ENCODE measurements at regions not wholly inside any gene's neighbourhood (a gene's known extent, or its start where the extent isn't known, plus 50 kb on each side); places are given as distances from the start of the nearest gene placed in this dataset.

DNA sequence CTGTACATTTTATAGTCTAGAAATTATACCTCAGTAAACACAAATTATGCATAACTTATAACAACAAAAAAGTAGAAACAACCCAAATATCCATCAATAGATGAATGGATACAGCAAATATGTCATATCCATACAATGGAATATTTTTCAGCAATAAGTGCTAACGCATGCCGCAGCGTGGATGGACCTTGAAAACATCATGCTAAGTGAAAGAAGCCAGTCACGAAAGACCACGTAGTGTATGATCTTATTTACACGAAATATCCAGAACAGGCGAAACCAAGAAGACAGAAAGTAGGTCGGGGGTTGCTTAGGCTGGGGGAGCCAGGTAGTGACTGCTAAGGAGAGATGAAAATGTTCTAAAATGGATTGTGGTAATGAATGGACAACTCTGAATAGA is 167.1 kb upstream of the MYCN start:
- Histone ChIP-seq H3K9ac (no peak overlapping the region), H2AFZ (ENCODE audit: low read depth) (no peak overlapping the region), H3K27ac (no peak overlapping the region), H3K4me3 (IDR thresholded peaks at IDR 0.05; ENCODE audit: insufficient read depth, low read depth, low read length) (no peak overlapping the region), H3K4me1 (ENCODE audit: low read depth, poor library complexity, severe bottlenecking) (no peaks in the 10 kb centered on the region), H3K4me2 (no peak overlapping the region), H4K20me1 (ENCODE audit: insufficient read depth) (no peaks in the 10 kb centered on the region), H3K79me2 (ENCODE audit: insufficient read depth, low read depth) (no peaks in the 10 kb centered on the region), H3K36me3 (ENCODE audit: insufficient read depth) (no peaks in the 10 kb centered on the region), H3K27me3 (ENCODE audit: insufficient read depth, low read depth) (no peaks in the 10 kb centered on the region)
- TF ChIP-seq, protein P1, sequence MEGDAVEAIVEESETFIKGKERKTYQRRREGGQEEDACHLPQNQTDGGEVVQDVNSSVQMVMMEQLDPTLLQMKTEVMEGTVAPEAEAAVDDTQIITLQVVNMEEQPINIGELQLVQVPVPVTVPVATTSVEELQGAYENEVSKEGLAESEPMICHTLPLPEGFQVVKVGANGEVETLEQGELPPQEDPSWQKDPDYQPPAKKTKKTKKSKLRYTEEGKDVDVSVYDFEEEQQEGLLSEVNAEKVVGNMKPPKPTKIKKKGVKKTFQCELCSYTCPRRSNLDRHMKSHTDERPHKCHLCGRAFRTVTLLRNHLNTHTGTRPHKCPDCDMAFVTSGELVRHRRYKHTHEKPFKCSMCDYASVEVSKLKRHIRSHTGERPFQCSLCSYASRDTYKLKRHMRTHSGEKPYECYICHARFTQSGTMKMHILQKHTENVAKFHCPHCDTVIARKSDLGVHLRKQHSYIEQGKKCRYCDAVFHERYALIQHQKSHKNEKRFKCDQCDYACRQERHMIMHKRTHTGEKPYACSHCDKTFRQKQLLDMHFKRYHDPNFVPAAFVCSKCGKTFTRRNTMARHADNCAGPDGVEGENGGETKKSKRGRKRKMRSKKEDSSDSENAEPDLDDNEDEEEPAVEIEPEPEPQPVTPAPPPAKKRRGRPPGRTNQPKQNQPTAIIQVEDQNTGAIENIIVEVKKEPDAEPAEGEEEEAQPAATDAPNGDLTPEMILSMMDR (conservative IDR thresholded peaks at IDR 0.05; ENCODE audit: low read depth, low read length) = no peak

DNA sequence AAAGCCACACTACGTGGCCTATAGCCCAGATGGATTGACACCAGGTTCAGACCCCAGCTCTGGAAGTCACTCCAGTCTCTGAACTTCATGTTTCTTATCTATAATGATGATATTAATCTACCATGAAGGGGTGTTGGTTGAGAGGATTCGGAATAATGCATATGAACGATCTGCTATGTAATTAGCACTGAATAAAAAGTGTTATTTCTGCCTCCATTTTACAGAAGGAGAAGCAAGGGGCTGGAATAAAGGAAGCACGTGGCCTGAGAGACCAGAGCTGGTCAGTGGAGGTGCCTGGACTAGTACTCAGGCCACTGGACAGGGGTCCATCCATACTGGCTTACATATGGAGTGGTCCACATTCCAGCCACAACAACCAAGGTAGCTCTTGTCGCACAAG is 166.5 kb upstream of the MYCN start:
- no peaks in the 10 kb centered on the region for H4K20me1 ChIP-seq (ENCODE audit: insufficient read depth)
- H2AFZ ChIP-seq (ENCODE audit: low read depth) = no peak overlapping the region
- no peaks in the 10 kb centered on the region for H3K4me1 ChIP-seq (ENCODE audit: low read depth, poor library complexity, severe bottlenecking)
- H3K4me2 ChIP-seq = no peak overlapping the region
- no peaks in the 10 kb centered on the region for H3K36me3 ChIP-seq (ENCODE audit: insufficient read depth)
- no peaks in the 10 kb centered on the region for H3K27me3 ChIP-seq (ENCODE audit: insufficient read depth, low read depth)
- no peak overlapping the region for H3K27ac ChIP-seq
- H3K79me2 ChIP-seq (ENCODE audit: insufficient read depth, low read depth) = no peaks in the 10 kb centered on the region
- TF ChIP-seq, protein P1 (conservative IDR thresholded peaks at IDR 0.05; ENCODE audit: low read depth, low read length) = no peak
- no peak overlapping the region for H3K9ac ChIP-seq
- H3K4me3 ChIP-seq (IDR thresholded peaks at IDR 0.05; ENCODE audit: insufficient read depth, low read depth, low read length) = no peak overlapping the region

DNA sequence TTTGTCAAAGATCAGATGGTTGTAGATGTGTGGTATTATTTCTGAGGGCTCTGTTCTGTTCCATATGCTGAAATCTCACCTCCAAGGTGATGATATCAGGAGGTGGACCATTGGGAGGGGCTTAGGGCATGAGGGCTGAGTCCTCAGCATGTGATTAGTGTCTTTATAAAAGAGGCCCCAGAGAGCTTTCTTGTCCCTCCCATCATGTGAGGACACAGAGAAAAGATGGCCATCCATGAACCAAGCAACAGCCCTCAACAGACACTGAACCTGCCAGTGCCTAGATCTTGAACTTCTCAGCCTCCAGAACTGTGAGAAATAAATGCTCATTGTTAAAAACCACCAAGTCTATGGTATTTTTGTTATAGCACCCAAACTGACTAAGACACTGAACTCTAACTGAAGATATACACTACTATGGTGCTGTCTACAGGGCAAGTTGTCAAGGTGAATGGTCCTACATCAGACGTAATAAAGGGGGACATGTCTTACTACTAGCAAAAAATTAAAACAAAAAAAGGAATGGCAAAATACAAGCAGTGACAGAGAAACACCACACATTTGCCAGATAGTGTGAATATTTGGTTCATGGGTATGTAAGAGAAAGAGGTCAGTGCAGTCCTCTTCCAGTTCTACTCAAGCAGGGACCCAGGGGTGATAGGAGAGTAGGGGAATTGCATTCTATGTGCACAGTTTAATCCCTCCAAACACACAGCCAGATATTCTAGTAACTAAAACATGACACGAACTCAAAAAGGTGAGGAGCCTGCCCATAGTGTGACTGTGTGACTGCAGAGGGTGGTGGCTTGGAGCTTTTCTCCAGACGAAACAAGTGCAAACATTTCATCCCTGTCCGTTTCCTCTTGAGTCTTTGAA is 164.4 kb upstream of the MYCN start:
- no peaks in the 10 kb centered on the region for H3K36me3 ChIP-seq (ENCODE audit: insufficient read depth)
- no peak overlapping the region for H3K4me3 ChIP-seq (IDR thresholded peaks at IDR 0.05; ENCODE audit: insufficient read depth, low read depth, low read length)
- no peaks in the 10 kb centered on the region for H3K79me2 ChIP-seq (ENCODE audit: insufficient read depth, low read depth)
- no peaks in the 10 kb centered on the region for H3K4me1 ChIP-seq (ENCODE audit: low read depth, poor library complexity, severe bottlenecking)
- H3K9ac ChIP-seq = no peak overlapping the region
- no peaks in the 10 kb centered on the region for H4K20me1 ChIP-seq (ENCODE audit: insufficient read depth)
- no peak overlapping the region for H3K27ac ChIP-seq
- no peak overlapping the region for H2AFZ ChIP-seq (ENCODE audit: low read depth)
- no peak overlapping the region for H3K4me2 ChIP-seq
- TF ChIP-seq, protein P1 (conservative IDR thresholded peaks at IDR 0.05; ENCODE audit: low read depth, low read length) = no peak
- H3K27me3 ChIP-seq (ENCODE audit: insufficient read depth, low read depth) = no peaks in the 10 kb centered on the region

DNA sequence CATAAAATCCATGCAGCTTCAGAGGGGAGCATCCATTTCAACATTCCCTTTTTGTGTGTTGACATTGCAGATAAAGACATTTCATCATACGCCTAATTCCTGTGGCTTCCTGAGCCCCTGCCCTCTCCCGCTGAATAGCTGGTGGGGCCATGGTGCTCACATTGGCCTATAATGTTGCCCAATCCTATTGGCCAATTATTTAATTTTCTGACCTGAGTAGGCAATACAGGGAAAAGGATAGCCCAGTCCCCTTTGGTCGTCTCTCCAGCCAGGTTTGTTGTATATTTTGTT is 163.8 kb upstream of the MYCN start:
- Histone ChIP-seq H3K4me1 (ENCODE audit: low read depth, poor library complexity, severe bottlenecking) (no peaks in the 10 kb centered on the region), H3K4me2 (no peak overlapping the region), H3K36me3 (ENCODE audit: insufficient read depth) (no peaks in the 10 kb centered on the region), H3K27ac (no peak overlapping the region), H3K27me3 (ENCODE audit: insufficient read depth, low read depth) (no peaks in the 10 kb centered on the region), H3K79me2 (ENCODE audit: insufficient read depth, low read depth) (no peaks in the 10 kb centered on the region), H3K9ac (no peak overlapping the region), H3K4me3 (IDR thresholded peaks at IDR 0.05; ENCODE audit: insufficient read depth, low read depth, low read length) (no peak overlapping the region), H4K20me1 (ENCODE audit: insufficient read depth) (no peaks in the 10 kb centered on the region), H2AFZ (ENCODE audit: low read depth) (no peak overlapping the region)
- TF ChIP-seq, protein P1 (conservative IDR thresholded peaks at IDR 0.05; ENCODE audit: low read depth, low read length) = no peak

Data from KMS-11 (cell line).